B cell (primary cell): ENCODE measurements at regions not wholly inside any gene's neighbourhood (a gene's known extent, or its start where the extent isn't known, plus 50 kb on each side); places are given as distances from the start of the nearest gene placed in this dataset.

ENCODE experiments used
- CTCF ChIP-seq: fragments of 200-600 bp; IDR thresholded peaks from one replicate; pipeline ENCODE4 v1.8.0; 2022; ENCODE audit warnings: antibody characterized with exemption, mild to moderate bottlenecking
- EZH2 ChIP-seq: IDR thresholded peaks from 2 replicates; pipeline ENCODE4 v1.6.1; 2012; ENCODE audit warnings: borderline replicate concordance, low read depth, mild to moderate bottlenecking, moderate library complexity, low read length; ENCODE audit not compliant: insufficient read depth, poor library complexity, severe bottlenecking

GRCh38 chr18:61658431-61658830 lies 234.4 kb downstream of the RNF152 start:
- TF ChIP-seq CTCF (no peak), EZH2 (no peak)
